HG03442 (cell line): ENCODE measurements at regions not wholly inside any gene's neighbourhood (a gene's known extent, or its start where the extent isn't known, plus 50 kb on each side); places are given as distances from the start of the nearest gene placed in this dataset.

Experiments
- ATAC-seq: cut with Tn5 transposase; IDR thresholded peaks from one replicate; pipeline ENCODE4 v1.9.1; 2021; ENCODE audit warnings: mild to moderate bottlenecking, moderate library complexity; ENCODE audit not compliant: unreplicated experiment

- ATAC-seq = no peak
These were observed 1741.8 kb upstream of the CDH9 start for GRCh38 chr5:28780083-28780692.

GRCh38 chr5:28779161-28779754, 1740.9 kb upstream of the CDH9 start:
- no peak for ATAC-seq

- ATAC-seq = no peak
These were observed 1731.9 kb upstream of the CDH9 start for GRCh38 chr5:28770307-28770706.

- no peak for ATAC-seq
These were observed 1728.3 kb upstream of the CDH9 start for GRCh38 chr5:28766565-28767158.

- no peak for ATAC-seq
These were observed 1713.0 kb upstream of the CDH9 start for GRCh38 chr5:28751396-28751795.

GRCh38 chr5:28750251-28750650, 1711.9 kb upstream of the CDH9 start:
- ATAC-seq = no peak

- ATAC-seq = no peak
These were observed 1710.1 kb upstream of the CDH9 start for GRCh38 chr5:28748446-28748845.

- no peak for ATAC-seq
These were observed 1705.3 kb upstream of the CDH9 start for GRCh38 chr5:28743716-28744110.

- no peak for ATAC-seq
These were observed 1704.8 kb upstream of the CDH9 start for GRCh38 chr5:28743025-28743715.

GRCh38 chr5:28737682-28738081, 1699.3 kb upstream of the CDH9 start:
- ATAC-seq = no peak

- no peak for ATAC-seq
These were observed 1698.8 kb upstream of the CDH9 start for GRCh38 chr5:28737222-28737621.

- no peak for ATAC-seq
These were observed 1696.0 kb upstream of the CDH9 start for GRCh38 chr5:28734396-28734795.

GRCh38 chr5:28729067-28729466, 1690.7 kb upstream of the CDH9 start:
- no peak for ATAC-seq

GRCh38 chr5:28726815-28727214, 1688.4 kb upstream of the CDH9 start:
- no peak for ATAC-seq

GRCh38 chr5:28725001-28725400, 1686.6 kb upstream of the CDH9 start:
- ATAC-seq = no peak

- ATAC-seq = no peak
These were observed 1676.7 kb upstream of the CDH9 start for GRCh38 chr5:28714907-28715698.

GRCh38 chr5:28710360-28710759, 1672.0 kb upstream of the CDH9 start:
- no peak for ATAC-seq

- no peak for ATAC-seq
These were observed 1670.1 kb upstream of the CDH9 start for GRCh38 chr5:28708472-28708871.

- no peak for ATAC-seq
These were observed 1669.3 kb upstream of the CDH9 start for GRCh38 chr5:28707706-28708105.

GRCh38 chr5:28703651-28704260, 1665.4 kb upstream of the CDH9 start:
- ATAC-seq = no peak

- no peak for ATAC-seq
These were observed 1653.1 kb upstream of the CDH9 start for GRCh38 chr5:28691526-28691925.
